IMR-90 (cell line): ENCODE measurements at regions not wholly inside any gene's neighbourhood (a gene's known extent, or its start where the extent isn't known, plus 50 kb on each side); places are given as distances from the start of the nearest gene placed in this dataset.

Experiments
- ATAC-seq: fragments of 200-7000 bp; cut with Tn5 transposase; 2 replicates; pipeline ENCODE4 v1.9.1; 2020; ENCODE audit warnings: low read depth, mild to moderate bottlenecking, moderate library complexity
- BruUV-seq: library from RNA; stranded (reverse); fragments of 400-500 nt; replicated peaks from 2 replicates; lab custom pipeline; 2021; lab: Mats Ljungman, UMichigan
- CTCF ChIA-PET: fragments of 300-600 bp; formaldehyde crosslinking; extraction: SDS; loops from one replicate; lab custom pipeline; 2021; ENCODE audit warnings: antibody characterized with exemption; lab: Yijun Ruan, JAX
- POLR2A ChIA-PET: fragments of 300-600 bp; sonication (Branson Sonifier 250); formaldehyde crosslinking; loops from one replicate; lab custom pipeline; 2022; ENCODE audit warnings: antibody characterized with exemption; ENCODE audit not compliant: unreplicated experiment; lab: Charles Lee
- DNase-seq: peaks from one replicate; pipeline ENCODE4 v3.0.0; 2013
- H2AFZ ChIP-seq: replicated peaks from 2 replicates; pipeline ENCODE3; 2013; ENCODE audit warnings: low read length, mild to moderate bottlenecking; ENCODE audit not compliant: poor library complexity
- H2AK5ac ChIP-seq: 2 replicates; pipeline ENCODE4 v1.6.1; 2013; ENCODE audit warnings: low read depth, low read length, inconsistent platforms
- H2AK9ac ChIP-seq: replicated peaks from 2 replicates; pipeline ENCODE3; 2013; ENCODE audit warnings: mild to moderate bottlenecking, low read depth, low read length, moderate library complexity; ENCODE audit not compliant: poor library complexity
- H2BK120ac ChIP-seq: 2 replicates; pipeline ENCODE4 v1.6.1; 2013; ENCODE audit warnings: low read depth, low read length, inconsistent platforms
- H2BK15ac ChIP-seq: 3 replicates; pipeline ENCODE4 v1.6.1; 2013; ENCODE audit warnings: low read depth, low read length, inconsistent platforms
- H2BK20ac ChIP-seq: 2 replicates; pipeline ENCODE4 v1.6.1; 2013; ENCODE audit warnings: low read depth, mild to moderate bottlenecking, inconsistent platforms, low read length, moderate library complexity
- H2BK5ac ChIP-seq: 2 replicates; pipeline ENCODE4 v1.6.1; 2013; ENCODE audit warnings: mild to moderate bottlenecking, low read depth, low read length, inconsistent platforms; ENCODE audit not compliant: poor library complexity, severe bottlenecking
- H3K14ac ChIP-seq: replicated peaks from 2 replicates; pipeline ENCODE4 v1.6.1; 2013; ENCODE audit warnings: low read depth, low read length, inconsistent platforms
- H3K18ac ChIP-seq: 2 replicates; pipeline ENCODE4 v1.6.1; 2013; ENCODE audit warnings: low read depth, low read length, control low read depth
- H3K23ac ChIP-seq: 2 replicates; pipeline ENCODE4 v1.6.1; 2013; ENCODE audit warnings: low read depth, low read length, inconsistent platforms
- H3K27ac ChIP-seq: 2 replicates; pipeline ENCODE4 v1.5.1; 2013; ENCODE audit warnings: mild to moderate bottlenecking, control low read depth, low read length; ENCODE audit not compliant: insufficient read depth
- H3K27me3 ChIP-seq: 2 replicates; pipeline ENCODE4 v1.6.1; 2013; ENCODE audit warnings: low read length; ENCODE audit not compliant: control insufficient read depth, insufficient read depth
- H3K36me3 ChIP-seq: 2 replicates; pipeline ENCODE4 v1.6.1; 2013; ENCODE audit warnings: low read length, mixed read lengths; ENCODE audit not compliant: control insufficient read depth, insufficient read depth
- H3K4ac ChIP-seq: 2 replicates; pipeline ENCODE4 v1.6.1; 2013; ENCODE audit warnings: low read depth, low read length, inconsistent platforms
- H3K4me1 ChIP-seq: 2 replicates; pipeline ENCODE4 v1.6.1; 2013; ENCODE audit warnings: low read length, mixed read lengths; ENCODE audit not compliant: control insufficient read depth, insufficient read depth
- H3K4me2 ChIP-seq: 2 replicates; pipeline ENCODE4 v1.6.1; 2013; ENCODE audit warnings: low read depth, mild to moderate bottlenecking, control low read depth, low read length, moderate library complexity
- H3K4me3 ChIP-seq: 2 replicates; pipeline ENCODE4 v1.5.1; 2013; ENCODE audit warnings: low read depth, mild to moderate bottlenecking, control low read depth, low read length, moderate library complexity; ENCODE audit not compliant: insufficient read depth
- H3K56ac ChIP-seq: 2 replicates; pipeline ENCODE4 v1.6.1; 2013; ENCODE audit warnings: low read length, inconsistent platforms; ENCODE audit not compliant: insufficient read depth; ENCODE audit errors: extremely low read depth
- H3K79me1 ChIP-seq, 2 experiments: 2 replicates each; pipeline ENCODE4 v1.6.1; 2013; ENCODE audit warnings: low read length in 2 of 2, inconsistent platforms in 1 of 2, low read depth in 1 of 2
- H3K9ac ChIP-seq: 2 replicates; pipeline ENCODE4 v1.6.1; 2013; ENCODE audit warnings: low read depth, low read length, control low read depth
- H3K9me1 ChIP-seq: 2 replicates; pipeline ENCODE4 v1.6.1; 2013; ENCODE audit warnings: low read length, inconsistent platforms; ENCODE audit not compliant: insufficient read depth
- H3K9me3 ChIP-seq: 2 replicates; pipeline ENCODE4 v1.6.1; 2013; ENCODE audit warnings: low read length; ENCODE audit not compliant: control insufficient read depth, insufficient read depth
- H4K20me1 ChIP-seq: 2 replicates; pipeline ENCODE4 v1.6.1; 2013; ENCODE audit warnings: low read length, inconsistent platforms; ENCODE audit not compliant: insufficient read depth
- H4K5ac ChIP-seq: 2 replicates; pipeline ENCODE4 v1.6.1; 2013; ENCODE audit warnings: mild to moderate bottlenecking, low read depth, low read length, control low read depth
- H4K8ac ChIP-seq, 2 experiments: 2 replicates each; pipeline ENCODE4 v1.6.1; 2013; ENCODE audit warnings: low read depth in 2 of 2, low read length in 2 of 2, control low read depth in 1 of 2, inconsistent platforms in 1 of 2
- H4K91ac ChIP-seq: 2 replicates; pipeline ENCODE4 v1.6.1; 2013; ENCODE audit warnings: low read depth, low read length, inconsistent platforms; ENCODE audit not compliant: insufficient read depth
- BHLHE40 ChIP-seq: fragments of 150-350 bp; IDR thresholded peaks from 2 replicates; pipeline ENCODE4 v1.6.1; 2016; ENCODE audit warnings: mild to moderate bottlenecking, low read depth, low read length
- CEBPB ChIP-seq: IDR thresholded peaks from 2 replicates; pipeline ENCODE4 v1.6.1; 2012; ENCODE audit warnings: low read depth, low read length, improper control_type of control experiment
- CHD1 ChIP-seq: IDR thresholded peaks from 2 replicates; pipeline ENCODE4 v1.6.1; 2012; ENCODE audit warnings: low read depth, low read length, improper control_type of control experiment
- FOS ChIP-seq: fragments of 150-350 bp; IDR thresholded peaks from 2 replicates; pipeline ENCODE4 v1.6.1; 2016; ENCODE audit warnings: low read depth, low read length
- MXI1 ChIP-seq: IDR thresholded peaks from 2 replicates; pipeline ENCODE4 v1.6.1; 2012; ENCODE audit warnings: low read depth, mild to moderate bottlenecking, low read length, moderate library complexity, borderline replicate concordance
- NFE2L2 ChIP-seq: fragments of 150-350 bp; IDR thresholded peaks from 2 replicates; pipeline ENCODE4 v1.6.1; 2016; ENCODE audit warnings: low read depth, mild to moderate bottlenecking, low read length
- RAD21 ChIP-seq: IDR thresholded peaks from 2 replicates; pipeline ENCODE4 v1.6.1; 2012; ENCODE audit warnings: low read length, improper control_type of control experiment
- RCOR1 ChIP-seq: IDR thresholded peaks from 2 replicates; pipeline ENCODE4 v1.6.1; 2012; ENCODE audit warnings: mild to moderate bottlenecking, low read length, improper control_type of control experiment; ENCODE audit not compliant: insufficient replicate concordance
- RFX5 ChIP-seq: IDR thresholded peaks from 2 replicates; pipeline ENCODE4 v1.8.0; 2012; ENCODE audit warnings: low read depth, mild to moderate bottlenecking, low read length, moderate library complexity
- SMC3 ChIP-seq: fragments of 150-350 bp; IDR thresholded peaks from 2 replicates; pipeline ENCODE4 v1.6.1; 2016; ENCODE audit warnings: low read depth, mild to moderate bottlenecking, antibody characterized with exemption, low read length, moderate library complexity
- dilution Hi-C: fragments of 300-500 bp; cut with HindIII; formaldehyde crosslinking; loops from one replicate; pipeline ENCODE4 v1.14.3; 2018; ENCODE audit warnings: low sequenced_read_pairs; ENCODE audit not compliant: unreplicated experiment
- in situ Hi-C: fragments of 300-500 bp; cut with MboI; formaldehyde crosslinking; loops from 3 replicates; pipeline ENCODE4 v1.14.3; 2019; ENCODE audit warnings: low sequenced_read_pairs, inconsistent platforms, mixed read lengths
- intact Hi-C: fragments of 100-400 bp; cut with micrococcal nuclease; formaldehyde crosslinking; loops from 2 replicates; pipeline ENCODE4 v1.10.0; 2022
- TF ChIP-seq, protein P1 (sequence below): conservative IDR thresholded peaks from 2 replicates; pipeline ENCODE4 v1.5.1; 2012; ENCODE audit warnings: mild to moderate bottlenecking, low read depth, low read length, improper control_type of control experiment

DNA sequence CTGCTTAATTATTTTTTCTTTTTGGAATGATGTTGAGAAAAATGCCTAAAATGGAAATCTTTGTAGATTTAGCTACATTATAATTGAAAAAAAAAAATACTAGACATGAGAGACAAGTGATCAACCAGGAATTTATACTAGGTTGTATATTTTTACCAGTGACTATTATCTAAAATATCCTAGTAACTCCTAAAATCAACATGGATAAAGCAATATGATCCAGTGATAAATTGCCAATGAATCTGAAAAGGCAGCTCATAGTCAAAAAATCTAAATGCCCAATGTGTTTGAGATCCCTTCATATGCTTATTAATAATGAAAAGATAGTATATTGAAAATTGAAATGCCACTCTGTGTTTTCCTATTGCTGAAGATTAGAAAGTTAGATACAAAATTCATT lies 778.2 kb downstream of the MTRR start:
- in situ Hi-C loops = no loop called here
- Histone ChIP-seq H3K9me3 (no peaks in the 10 kb centered on the region), H3K36me3 (no peaks in the 10 kb centered on the region), H3K23ac (no peak overlapping the region), H3K9ac (no peak overlapping the region), H3K4me2 (no peak overlapping the region), H3K56ac (no peak overlapping the region), H2AK5ac (no peak overlapping the region), H3K27me3 (no peaks in the 10 kb centered on the region), H2BK15ac (no peak overlapping the region), H3K9me1 (no peaks in the 10 kb centered on the region; the same call in 1 of the 2 replicates), H4K5ac (no peak overlapping the region), H2AFZ (no peak overlapping the region), H4K20me1 (no peaks in the 10 kb centered on the region), H3K14ac (no peak overlapping the region), H2BK20ac (no peak overlapping the region), H3K79me1 (no peaks in the 10 kb centered on the region), H2AK9ac (no peak overlapping the region), H4K8ac (no peak overlapping the region), H3K4me1 (peaks cover 4% of the 10 kb centered on the region), H3K27ac (no peak overlapping the region), H2BK5ac (no peak overlapping the region), H3K4me3 (no peak overlapping the region), H4K91ac (no peak overlapping the region), H3K18ac (no peak overlapping the region), H2BK120ac (no peak overlapping the region), H3K4ac (no peak overlapping the region)
- no TSS peak for BruUV-seq
- ChIA-PET POLR2A (no interaction called here), CTCF (no interaction called here)
- no peak for TF ChIP-seq NFE2L2
- TF ChIP-seq CHD1 = no peak
- no peak for TF ChIP-seq RAD21
- TF ChIP-seq BHLHE40 = no peak
- TF ChIP-seq RCOR1 = no peak
- TF ChIP-seq, protein P1, sequence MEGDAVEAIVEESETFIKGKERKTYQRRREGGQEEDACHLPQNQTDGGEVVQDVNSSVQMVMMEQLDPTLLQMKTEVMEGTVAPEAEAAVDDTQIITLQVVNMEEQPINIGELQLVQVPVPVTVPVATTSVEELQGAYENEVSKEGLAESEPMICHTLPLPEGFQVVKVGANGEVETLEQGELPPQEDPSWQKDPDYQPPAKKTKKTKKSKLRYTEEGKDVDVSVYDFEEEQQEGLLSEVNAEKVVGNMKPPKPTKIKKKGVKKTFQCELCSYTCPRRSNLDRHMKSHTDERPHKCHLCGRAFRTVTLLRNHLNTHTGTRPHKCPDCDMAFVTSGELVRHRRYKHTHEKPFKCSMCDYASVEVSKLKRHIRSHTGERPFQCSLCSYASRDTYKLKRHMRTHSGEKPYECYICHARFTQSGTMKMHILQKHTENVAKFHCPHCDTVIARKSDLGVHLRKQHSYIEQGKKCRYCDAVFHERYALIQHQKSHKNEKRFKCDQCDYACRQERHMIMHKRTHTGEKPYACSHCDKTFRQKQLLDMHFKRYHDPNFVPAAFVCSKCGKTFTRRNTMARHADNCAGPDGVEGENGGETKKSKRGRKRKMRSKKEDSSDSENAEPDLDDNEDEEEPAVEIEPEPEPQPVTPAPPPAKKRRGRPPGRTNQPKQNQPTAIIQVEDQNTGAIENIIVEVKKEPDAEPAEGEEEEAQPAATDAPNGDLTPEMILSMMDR = no peak
- TF ChIP-seq SMC3 = no peak
- no peak for TF ChIP-seq MXI1
- no peak for TF ChIP-seq CEBPB
- no peak for TF ChIP-seq FOS
- TF ChIP-seq RFX5 = no peak
- dilution Hi-C loops = no loop called here
- intact Hi-C loops = no loop called here
- DNase-seq = no peak
- no peak for ATAC-seq
